Suppressor macrophage treated with lipopolysaccharide for 1 hour (primary cell): ENCODE measurements at regions not wholly inside any gene's neighbourhood (a gene's known extent, or its start where the extent isn't known, plus 50 kb on each side); places are given as distances from the start of the nearest gene placed in this dataset.
"Not testable (repeated sequence)": the region's sequence is repeated elsewhere in the genome, so short reads cannot be mapped to it uniquely, and the experiment has no call there.

Experiments
- DNase-seq, 3 donors: peaks; one replicate each; pipeline ENCODE4 v3.0.0-alpha.2; 2020 to 2022

DNA sequence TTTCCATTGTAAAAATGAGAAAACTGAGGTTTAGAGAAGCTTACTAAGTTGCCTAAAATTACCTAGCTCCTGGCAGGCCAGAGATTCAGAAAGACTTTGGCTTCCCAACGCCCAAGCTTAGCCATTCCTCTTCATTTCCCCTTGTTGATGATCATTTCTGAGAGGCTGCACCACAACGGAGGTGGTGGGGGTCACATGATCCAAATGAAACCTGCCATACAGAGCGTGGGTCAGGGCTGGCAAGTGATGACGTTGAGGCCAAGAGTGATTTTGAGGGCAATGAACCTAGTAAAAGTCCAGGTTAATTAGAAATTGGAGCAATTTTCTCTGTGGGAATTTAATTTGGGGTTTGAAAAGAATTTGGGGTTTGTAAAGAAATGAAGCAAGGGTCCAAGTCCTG, 109.9 kb downstream of the TMEM182 start:
- no peak for DNase-seq

DNA sequence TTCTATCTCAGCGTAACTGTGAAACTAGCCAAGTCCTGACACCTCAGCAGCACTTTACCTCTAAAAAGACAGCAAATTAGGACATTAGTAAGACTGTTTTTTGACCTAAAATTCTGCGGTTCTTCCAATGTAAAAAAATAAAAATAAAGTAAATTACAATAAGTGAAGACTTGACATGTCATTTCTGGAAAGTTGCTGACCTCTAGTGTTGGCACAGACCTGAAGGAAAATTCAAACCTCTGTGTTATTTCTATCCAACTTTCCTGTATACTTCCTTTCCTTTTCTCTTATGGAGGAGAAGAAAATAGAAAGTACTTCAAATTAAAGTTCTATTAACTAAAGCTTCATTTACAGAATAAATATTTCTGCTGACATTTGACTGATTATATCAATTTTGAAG, 110.6 kb downstream of the TMEM182 start:
- DNase-seq, result no peak

DNA sequence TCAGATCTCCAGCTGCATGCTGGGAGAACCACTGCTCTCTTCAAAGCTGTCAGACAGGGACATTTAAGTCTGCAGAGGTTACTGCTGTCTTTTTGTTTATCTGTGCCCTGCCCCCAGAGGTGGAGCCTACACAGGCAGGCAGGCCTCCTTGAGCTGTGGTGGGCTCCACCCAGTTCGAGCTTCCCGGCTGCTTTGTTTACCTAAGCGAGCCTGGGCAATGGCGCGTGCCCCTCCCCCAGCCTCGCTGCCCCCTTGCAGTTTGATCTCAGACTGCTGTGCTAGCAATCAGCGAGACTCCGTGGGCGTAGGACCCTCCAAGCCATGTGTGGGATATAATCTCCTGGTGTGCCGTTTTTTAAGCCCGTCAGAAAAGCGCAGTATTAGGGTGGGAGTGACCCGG, 117.7 kb downstream of the TMEM182 start:
- DNase-seq, result not testable (repeated sequence)

DNA sequence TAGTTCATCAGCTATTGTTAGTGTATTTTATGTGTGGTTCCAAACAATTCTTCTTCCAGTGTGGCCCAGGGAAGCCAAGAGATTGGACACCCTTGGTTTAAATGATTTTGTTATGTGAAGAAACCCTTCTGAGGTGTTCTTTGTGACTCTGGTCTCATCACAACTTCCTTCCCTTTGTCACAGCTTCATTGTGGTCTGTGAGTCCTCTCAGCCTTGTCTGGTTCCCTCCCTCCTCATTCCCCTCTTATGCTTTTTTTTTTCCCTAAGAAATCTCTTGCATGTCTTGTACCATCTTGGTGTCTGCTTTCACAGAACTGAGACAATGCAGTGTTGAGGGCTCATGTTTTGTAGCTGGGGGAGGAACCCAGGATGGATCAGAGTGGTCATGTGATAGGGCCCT, 118.9 kb downstream of the TMEM182 start:
- no peak for DNase-seq

DNA sequence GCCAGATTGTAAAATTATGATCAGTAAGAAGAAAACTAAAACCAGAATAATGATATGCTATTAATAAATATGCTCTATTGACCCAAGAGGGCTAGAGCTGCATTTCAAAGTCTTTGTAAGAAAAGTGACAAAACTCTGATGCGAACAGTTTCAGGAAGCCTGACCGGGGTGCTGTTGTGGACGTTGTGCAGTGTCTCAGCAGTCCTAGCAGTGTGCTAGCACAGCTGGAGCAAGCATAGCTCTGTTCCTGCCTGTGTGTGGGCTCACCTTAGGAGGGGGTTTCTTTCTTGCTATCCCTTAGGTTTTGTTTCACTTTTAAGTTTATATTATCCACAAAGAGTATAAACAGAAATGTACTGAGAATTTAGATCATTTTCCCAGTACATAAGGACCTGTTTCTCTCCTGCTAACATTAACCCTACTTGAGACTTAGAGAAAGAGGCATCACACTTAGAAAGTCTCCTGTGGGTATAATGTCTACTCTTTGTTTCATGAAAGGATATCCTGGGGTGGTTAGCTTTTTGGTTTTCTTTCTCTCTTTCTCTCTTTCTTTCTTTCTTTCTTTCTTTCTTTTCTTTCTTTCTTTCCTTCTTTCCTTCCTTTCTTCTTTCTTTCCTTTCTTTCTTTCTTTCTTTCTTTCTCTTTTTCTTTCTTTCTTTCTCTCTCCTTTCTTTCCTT, 124.5 kb downstream of the TMEM182 start:
- no peak for DNase-seq

DNA sequence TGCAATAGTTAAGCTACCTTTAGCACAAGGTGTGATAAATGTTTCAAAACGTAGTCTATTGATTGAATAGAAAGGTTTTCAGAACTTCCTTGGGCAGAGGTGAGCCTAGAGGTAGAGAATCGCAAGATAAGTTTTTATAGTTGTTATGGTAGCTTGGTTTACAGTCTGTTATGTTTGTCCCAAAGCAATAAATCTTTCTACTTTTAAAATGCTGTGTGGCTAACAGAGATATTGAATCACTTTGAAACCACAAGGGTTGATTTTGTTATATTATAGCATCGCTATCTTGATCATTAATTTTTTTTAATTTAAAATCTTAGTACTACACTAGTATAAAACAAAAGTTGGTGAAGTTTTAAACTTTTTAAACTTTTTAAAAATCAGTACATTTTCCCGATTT, 126.7 kb downstream of the TMEM182 start:
- no peak for DNase-seq

DNA sequence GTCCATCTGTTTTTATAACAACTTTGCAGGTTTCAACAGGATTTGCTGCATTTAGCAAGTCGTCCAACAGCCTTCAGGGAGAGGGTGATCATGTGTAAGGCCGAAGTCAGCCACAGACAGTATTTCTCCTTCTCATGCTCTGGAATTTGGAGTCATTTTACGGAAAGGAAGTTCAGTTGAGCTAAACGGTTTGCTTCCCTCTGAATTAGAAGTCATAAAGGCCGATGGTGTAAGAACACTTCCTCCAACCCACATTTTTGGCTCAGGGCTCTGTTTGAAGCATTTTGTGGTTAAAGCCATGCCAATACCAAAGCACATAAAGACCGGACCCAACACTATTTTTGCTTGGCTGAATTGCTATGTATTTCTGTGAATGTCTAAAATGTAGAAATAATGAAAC, 129.5 kb downstream of the TMEM182 start:
- DNase-seq, result peak; percentile 71 to 89 (median 88)

DNA sequence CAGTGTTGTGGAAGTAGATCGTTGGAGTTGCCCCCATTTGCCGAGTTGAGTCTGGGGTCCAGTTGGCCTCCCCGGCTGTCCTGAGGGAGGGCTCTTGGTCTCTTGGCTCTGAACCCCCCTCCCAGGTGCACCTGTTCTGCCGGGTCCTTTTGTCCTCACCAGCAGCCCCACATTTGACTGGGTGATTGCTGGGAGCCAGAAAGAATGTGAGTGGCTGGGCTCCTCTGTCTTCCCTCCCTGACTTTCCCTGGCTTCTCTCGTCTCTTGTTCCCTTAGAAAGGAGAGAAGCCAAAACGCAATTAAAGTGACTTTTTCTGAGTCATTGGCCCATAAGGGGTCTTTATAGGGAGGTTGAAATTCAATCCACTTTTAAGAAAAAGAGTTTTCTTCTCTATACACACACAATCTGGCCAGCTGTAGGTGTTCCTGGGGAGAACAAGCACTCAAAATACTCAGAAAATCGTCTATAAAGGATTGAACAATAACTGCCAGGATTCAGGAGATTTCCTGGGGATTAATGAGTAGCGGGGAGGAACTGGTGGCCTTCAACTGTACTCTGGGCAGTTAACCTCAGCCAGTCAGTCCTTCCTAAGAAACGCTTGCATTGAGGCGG, 131.0 kb downstream of the TMEM182 start:
- DNase-seq, result no peak

DNA sequence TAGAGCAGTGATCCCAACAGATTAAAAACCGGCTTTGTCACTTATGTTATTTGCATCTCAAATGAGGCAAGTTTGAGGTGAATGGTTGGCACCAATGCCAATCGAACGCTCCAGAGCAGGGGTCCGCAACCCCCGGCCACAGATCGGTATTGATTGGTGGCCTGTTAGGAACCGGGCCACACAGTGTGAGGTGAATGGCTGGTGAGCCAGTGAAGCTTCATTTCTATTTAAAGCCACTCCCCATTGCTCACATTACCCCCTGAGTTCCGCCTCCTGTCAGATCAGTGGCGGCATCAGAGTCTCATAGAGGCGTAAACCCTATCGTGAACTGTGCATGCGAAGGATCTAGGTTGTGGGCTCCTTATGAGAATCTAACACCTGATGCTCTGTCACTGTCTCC, 132.0 kb downstream of the TMEM182 start:
- DNase-seq, result no peak

DNA sequence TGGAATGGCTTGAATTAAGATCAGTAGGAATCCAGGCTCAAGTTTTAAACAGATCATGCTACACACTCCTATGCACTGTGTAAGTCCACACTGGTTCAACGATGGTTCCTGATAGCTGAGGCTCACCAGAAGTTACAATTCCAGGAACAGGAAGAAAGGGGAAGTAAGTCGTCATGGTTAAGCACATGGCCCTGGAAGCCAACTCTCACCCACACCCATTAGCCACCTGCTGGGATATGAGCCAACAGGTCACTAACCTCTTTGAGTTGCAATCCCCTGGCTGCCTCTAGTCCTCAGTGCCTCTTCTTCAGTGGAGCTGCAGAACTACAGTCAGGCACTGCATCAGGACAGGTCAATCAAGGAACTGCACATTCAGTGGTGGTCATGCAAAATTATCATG, 133.5 kb downstream of the TMEM182 start:
- peak; percentile 49 to 50 (median 49) for DNase-seq

DNA sequence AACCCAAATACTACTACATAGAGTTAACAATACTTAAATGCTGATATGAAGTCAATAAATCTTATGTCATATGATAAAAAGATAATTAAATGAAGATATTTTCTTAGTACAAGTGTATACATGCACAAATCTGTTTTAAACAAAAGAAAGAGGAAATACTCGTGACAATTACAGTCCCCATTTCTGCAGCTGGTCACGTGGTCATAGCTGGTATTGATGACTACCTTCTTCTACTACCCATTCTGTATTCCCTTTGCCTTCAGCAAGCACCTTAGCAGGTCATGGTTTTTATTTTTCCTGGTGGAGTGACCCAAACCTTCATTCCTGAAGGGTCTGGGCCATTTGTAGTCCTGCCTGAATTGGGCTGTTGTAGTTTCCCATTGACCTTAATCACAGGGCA, 147.4 kb downstream of the TMEM182 start:
- DNase-seq, result not testable (repeated sequence)

DNA sequence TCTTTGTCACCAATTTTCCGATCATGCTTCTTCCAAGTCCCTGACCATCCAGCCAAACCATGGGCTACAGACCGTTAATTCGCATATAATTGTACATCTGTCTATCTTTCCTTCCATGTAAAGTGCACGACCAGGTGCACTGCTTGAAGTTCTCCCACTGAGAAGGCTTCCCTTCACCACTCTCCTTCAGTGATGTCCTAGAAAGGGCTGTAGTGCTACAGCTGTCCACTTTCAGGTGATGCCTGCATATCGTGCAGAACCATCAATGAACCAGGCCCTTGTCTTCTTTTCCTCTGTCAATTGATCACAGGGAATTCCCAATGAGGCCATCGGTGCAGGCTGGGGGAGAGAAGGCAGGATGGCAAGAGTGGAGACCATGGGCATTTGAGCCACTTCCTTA, 148.9 kb downstream of the TMEM182 start:
- no peak for DNase-seq

DNA sequence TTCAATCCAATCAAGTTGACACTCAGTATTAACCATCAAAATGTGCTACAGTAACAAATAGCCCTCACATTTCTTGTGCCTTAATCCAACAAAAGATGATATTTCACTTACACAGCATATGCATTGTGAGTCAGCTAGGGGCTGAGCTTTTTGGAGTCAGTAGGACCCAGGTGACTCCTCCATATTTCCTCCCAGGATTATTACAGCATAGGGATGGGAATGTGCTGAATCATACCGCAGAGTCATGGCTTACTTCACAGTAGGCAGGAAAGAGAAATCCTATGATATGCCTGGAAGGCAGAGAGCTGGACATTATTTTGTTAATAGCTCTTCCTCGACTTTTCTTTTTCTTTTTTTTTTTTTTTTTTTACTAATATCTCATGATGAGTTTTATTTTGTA, 153.3 kb downstream of the TMEM182 start:
- no peak for DNase-seq

DNA sequence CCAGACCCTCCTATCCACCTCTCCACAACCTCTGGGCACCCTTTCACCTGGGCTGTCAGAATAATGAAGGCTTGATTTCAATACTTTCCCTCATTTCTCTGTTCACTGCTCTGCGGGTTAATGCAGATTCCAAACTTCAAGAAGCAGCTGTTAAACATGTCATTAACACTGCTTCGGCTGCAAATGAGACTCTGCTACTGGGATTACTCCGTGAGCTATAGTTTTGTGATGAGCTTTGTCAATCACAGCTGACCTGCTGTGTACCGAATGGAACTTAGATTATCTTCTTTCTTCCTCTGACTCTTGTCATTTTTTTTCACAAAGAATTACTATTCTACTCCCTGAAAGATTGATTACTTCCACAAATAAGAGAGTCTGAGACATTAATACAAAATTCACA, 160.5 kb downstream of the TMEM182 start:
- DNase-seq, result no peak

DNA sequence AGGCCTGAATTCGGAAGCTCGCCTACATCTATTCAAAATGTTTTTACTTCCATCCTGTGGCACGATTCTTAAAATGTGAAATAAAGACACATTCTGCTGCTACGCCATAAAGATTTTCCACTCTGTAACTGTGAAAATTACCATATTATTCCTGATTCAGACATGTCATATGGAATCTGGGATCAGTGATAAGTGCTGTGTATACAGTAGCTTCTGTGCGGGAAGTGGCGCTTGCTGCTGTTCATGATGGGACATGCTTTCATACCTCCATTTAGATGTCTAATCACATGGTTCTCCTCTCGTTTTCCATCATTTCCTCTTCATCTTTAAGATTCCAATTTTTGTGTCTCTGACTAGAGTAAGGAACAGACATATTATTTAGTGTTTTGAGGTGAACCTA, 163.2 kb downstream of the TMEM182 start:
- no peak for DNase-seq

DNA sequence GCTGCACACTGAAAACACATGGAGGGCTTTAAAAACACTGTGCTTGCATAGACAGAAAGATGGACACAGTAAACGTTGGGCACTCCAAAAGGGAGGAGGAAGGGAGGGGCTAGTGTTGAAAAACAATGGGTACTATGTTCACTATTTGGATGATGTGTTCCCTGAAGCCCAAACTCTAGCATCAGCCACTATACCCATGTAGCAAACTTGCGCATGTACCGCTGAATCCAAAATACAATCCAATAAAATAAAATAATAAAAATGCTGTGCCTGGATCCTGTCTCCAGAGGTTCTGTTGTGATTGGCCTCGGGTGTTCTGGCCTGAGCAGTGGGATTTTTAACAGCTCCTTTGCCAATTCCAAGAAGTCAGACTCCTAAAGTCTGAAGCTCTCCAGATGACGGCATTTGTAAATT, 166.0 kb downstream of the TMEM182 start:
- DNase-seq, result no peak

DNA sequence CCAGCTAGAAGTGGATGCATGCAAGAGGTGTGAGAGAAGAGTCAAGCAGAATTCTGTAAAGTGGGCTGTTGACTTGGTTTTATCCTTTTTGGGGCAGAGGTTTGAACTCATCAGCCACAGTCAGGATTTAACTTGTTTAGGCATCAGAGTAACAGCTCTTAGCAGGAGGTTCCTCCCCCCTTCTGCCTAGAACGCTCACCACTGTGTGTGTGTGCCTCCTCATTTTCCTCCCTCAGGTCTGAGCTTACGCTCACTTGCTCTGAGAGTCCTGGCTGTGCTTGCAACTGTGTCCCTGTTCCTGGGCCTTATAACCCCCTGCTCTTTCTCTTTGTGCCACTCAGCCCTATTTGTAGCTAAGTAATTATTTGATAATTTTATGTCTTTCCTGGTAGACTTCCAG, 167.9 kb downstream of the TMEM182 start:
- DNase-seq, result no peak

DNA sequence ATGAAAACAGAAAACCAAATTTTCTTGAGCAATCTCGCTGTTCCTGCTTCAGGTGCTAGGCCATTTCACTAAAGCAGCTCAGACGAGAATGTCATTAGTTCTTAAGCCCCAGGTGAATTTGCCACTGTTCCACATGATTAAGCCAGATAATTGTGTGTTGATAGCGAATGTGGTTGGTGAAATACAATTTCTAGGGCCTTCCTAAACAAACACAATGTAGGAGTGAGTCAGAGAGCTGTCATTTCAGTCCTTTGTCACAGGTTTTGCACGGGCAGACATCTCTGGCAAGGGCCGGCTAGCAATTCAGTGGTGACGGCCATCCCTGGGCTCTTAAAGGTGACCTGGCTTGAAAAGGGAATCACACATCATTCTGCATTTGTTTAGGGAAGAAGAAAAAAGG, 170.7 kb downstream of the TMEM182 start:
- DNase-seq, result no peak

DNA sequence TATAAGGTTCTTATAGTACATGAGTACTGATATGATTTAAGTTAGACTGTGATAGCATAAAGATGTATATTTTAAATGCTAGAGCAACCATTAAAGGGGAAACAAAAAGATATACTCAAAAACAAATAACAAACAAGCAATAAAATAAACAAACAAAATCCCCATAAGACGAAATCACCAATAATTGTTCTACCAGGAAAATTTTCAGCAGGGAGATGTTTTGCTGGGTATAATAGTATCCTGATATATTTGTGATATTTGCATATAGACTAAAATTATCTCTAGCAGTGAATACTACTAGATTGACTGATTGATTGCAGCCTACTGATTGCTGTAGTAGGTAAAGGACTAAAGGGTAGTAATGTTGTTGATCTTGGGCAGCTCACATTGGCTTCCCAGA, 177.4 kb downstream of the TMEM182 start:
- no peak for DNase-seq

DNA sequence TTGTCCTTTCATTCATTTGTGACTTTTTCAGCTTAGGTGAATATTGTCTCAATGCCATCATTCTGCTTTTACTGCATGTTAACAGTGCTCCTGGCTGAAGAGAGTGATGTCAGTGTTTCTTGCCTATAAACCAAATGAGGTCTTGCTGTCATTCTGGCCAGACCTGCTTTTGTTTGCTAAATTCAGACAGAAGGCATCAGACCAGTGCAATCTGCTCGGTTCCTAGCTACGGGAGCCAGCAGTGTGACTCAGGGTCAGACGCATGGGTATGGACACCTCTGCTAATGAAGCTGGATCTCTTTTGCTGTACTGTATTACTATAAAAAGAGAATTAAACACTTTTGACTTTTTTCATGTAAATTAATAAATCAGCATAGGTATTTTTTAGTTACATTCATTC, 178.9 kb downstream of the TMEM182 start:
- DNase-seq, result no peak

DNA sequence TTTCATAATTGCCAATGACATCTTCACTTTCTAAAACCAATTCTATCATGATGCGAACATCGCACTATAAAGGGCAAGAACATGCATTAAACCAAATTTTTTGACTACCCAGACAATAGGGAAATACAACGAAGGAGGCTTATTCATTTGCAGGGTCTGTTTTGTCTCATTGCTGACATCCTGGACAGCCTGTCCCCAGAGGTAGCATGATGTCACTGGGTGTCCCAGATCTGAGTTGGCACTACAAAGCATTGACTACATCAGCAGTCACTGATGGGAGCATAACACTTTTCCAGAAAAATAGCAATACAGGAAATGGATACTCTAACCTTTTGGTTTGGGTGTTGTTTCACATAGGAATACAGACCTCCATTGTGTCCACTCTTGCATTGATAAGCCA, 180.3 kb downstream of the TMEM182 start:
- no peak for DNase-seq

DNA sequence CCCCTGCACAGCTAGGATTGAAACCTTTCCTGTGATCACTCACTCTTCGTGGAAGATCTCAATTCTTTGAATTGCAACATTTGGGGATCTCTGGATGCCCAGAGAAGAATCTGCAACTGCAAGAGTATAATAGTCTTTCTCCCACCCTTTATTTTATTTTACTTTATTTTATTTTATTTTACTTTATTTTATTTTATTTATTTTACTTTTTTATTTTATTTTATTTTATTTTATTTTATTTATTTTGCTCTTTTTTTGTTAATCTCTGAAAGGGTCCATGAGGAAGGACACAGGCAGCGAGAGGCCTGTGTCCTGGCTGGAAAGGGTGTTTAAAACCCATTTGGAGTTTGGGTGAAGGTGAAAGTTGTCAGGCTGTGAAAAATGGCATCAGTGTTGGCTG, 181.4 kb downstream of the TMEM182 start:
- no peak for DNase-seq

DNA sequence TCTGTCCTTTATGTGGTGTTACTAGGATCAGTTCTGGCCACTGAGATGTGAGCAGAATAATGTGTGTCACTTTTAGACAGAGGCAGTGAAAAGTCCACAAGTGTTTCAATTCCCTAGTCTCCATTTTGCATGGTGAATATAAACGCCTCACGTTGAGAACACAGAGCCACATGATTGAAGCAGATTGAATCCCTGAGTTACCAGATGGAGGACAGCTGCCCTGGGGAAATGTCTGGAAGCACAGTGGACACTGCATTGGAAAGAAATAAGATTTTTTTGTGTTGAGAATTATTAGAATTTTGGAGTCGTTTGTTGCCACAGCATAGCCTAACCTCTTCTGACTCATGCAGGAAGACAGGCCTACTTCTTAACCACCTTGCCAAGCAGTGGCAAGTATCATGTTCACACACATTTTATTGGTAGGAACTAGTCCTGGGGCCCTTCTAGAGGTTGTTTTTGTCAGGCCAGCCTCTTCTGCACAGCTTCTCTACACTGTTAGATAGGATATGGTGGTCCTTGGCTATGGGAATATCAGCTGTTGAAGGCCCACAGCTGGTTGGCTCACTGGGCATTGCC, 188.6 kb downstream of the TMEM182 start:
- DNase-seq, result no peak

DNA sequence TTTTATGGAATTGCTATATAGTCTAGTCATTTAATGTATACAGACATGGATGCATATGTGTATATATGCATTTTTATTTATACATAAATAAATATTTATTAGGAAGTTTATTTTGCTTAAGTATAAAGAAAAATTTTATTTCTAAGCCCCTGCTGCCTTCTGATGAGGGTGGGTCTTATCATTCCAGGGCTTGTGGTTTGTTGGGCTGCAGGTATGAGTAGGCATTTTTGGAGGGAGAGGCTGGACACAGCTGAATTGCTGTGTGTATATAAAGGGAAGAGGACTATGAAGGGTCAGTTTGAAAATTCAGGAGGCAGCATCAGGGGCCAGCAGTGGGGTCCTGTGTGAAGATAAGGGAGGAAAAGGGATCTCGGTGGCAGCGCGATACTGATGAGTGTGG, 189.4 kb downstream of the TMEM182 start:
- no peak for DNase-seq

DNA sequence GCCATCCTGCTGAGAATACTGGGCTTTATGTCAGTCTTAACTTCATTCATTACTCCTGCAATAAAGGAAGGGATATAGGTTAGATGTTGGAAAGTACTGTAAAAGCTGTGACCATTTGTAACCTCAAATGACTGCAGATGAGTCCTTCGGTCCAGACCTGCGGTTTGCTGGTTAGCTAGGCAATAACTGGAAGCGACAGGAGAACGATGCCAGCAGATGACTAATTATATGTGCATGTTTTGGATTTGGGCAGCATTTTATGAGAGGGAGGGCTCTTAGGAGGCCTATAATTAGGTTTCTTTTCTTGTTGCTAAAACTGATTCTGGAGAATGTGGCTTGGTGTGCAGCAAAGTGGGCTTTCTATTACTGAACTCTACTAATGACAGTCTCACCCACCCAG, 205.6 kb downstream of the TMEM182 start:
- no peak for DNase-seq
